ENCODE measurements at regions not wholly inside any gene's neighbourhood (a gene's known extent, or its start where the extent isn't known, plus 50 kb on each side); places are given as distances from the start of the nearest gene placed in this dataset.

- TF ChIP-seq CHD4 (IDR thresholded peaks at IDR 0.05; ENCODE audit: borderline replicate concordance) (no peak), MAX (IDR thresholded peaks at IDR 0.05) (no peak), EP300 (IDR thresholded peaks at IDR 0.05) (no peak), HOXA7 (CRISPR knock-in tag; IDR thresholded peaks at IDR 0.05) (no peak), CTCF (IDR thresholded peaks at IDR 0.05) (no peak), GATA3 (IDR thresholded peaks at IDR 0.05; ENCODE audit: borderline replicate concordance) (no peak), REST (IDR thresholded peaks at IDR 0.05) (no peak), USF2 (IDR thresholded peaks at IDR 0.05) (no peak), SREBF2 (IDR thresholded peaks at IDR 0.05) (no peak), POLR2A (IDR thresholded peaks at IDR 0.05; ENCODE audit: low read length) (no peak)
These were observed 1036.3 kb upstream of the TENM4 start for GRCh38 chr11:80477178-80477577.
